ENCODE measurements at regions not wholly inside any gene's neighbourhood (a gene's known extent, or its start where the extent isn't known, plus 50 kb on each side); places are given as distances from the start of the nearest gene placed in this dataset.

DNA sequence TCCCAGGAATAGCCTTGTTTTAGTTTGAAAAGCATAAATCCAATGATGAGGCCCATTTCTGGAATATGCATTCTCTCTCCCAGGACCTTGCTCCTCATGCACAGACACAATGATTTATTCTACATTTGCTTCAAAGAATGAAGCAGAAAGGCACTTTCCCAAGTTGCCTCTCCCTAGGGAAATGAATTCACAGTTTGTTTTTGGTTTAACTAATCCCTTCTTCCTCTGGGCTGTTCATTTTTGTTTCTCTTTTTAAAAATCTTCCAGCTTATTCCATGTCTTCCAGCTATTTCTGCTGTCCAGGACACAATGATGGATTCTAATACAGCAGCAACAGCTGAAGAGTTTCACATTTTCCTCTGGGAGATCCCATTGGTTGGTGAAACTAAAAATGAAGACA, 1529.2 kb upstream of the TENM4 start:
- TF ChIP-seq, protein P1, sequence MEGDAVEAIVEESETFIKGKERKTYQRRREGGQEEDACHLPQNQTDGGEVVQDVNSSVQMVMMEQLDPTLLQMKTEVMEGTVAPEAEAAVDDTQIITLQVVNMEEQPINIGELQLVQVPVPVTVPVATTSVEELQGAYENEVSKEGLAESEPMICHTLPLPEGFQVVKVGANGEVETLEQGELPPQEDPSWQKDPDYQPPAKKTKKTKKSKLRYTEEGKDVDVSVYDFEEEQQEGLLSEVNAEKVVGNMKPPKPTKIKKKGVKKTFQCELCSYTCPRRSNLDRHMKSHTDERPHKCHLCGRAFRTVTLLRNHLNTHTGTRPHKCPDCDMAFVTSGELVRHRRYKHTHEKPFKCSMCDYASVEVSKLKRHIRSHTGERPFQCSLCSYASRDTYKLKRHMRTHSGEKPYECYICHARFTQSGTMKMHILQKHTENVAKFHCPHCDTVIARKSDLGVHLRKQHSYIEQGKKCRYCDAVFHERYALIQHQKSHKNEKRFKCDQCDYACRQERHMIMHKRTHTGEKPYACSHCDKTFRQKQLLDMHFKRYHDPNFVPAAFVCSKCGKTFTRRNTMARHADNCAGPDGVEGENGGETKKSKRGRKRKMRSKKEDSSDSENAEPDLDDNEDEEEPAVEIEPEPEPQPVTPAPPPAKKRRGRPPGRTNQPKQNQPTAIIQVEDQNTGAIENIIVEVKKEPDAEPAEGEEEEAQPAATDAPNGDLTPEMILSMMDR (IDR thresholded peaks at IDR 0.05; ENCODE audit: extremely low read depth, insufficient read depth, missing control alignments) = no peak
- in situ Hi-C loops (cut with MboI; ENCODE audit: low pct_unique_long_range_greater_than_20kb, low sequenced_read_pairs, unreplicated experiment) = no loop called here
- DNase-seq (ENCODE audit: low spot score) = no peak

DNA sequence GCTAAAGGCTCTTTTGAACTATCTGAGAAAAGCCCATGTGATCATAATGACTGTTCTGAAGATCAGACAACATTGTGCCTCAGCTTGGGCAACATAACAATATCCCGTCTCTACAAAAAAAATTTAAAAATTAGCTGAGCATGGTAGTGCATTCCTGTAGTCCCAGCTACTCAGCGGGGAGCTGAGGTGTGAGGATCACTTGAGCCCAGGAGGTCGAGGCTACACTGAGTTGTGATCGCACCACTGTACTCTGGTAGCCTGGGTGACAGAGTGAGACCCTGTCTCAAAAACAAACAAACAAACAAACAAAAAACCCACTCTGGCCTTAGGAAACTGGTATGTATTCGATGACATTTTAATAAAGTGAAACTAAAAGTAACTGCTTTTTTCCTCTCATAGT, 1526.8 kb upstream of the TENM4 start:
- DNase-seq (ENCODE audit: low spot score) = no peak
- TF ChIP-seq, protein P1 (IDR thresholded peaks at IDR 0.05; ENCODE audit: extremely low read depth, insufficient read depth, missing control alignments) = no peak
- in situ Hi-C loops (cut with MboI; ENCODE audit: low pct_unique_long_range_greater_than_20kb, low sequenced_read_pairs, unreplicated experiment) = no loop called here

DNA sequence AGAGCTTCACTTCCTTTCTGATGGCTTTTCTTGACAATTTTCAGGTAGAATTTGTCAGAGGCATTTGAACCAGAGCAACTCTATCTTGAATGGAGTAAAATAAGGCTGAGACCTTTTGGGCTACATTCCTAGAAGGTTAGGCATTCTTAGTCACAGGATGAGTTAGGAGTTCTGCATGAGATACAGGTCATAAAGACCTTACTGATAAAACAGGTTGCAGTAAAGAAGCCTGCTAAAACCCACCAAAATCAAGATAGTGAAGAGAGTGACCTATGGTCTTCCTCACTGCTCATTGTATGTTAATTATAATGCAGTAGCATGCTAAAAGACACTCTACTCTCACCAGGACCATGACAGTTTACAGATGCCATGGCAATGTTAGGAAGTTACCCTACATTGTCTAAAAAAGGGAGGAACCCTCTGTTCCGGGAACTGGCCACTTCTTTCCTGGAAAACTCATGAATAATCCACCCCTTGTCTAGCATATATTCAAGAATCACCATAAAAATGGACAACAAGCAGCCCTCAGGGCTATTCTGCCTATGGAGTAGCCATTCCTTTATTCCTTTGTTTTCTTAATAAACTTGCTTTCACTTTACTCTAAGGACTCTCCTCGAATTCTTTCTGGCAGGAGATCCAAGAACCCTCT, 1519.7 kb upstream of the TENM4 start:
- TF ChIP-seq, protein P1 (IDR thresholded peaks at IDR 0.05; ENCODE audit: extremely low read depth, insufficient read depth, missing control alignments) = no peak
- in situ Hi-C loops (cut with MboI; ENCODE audit: low pct_unique_long_range_greater_than_20kb, low sequenced_read_pairs, unreplicated experiment) = no loop called here
- no peak for DNase-seq (ENCODE audit: low spot score)

DNA sequence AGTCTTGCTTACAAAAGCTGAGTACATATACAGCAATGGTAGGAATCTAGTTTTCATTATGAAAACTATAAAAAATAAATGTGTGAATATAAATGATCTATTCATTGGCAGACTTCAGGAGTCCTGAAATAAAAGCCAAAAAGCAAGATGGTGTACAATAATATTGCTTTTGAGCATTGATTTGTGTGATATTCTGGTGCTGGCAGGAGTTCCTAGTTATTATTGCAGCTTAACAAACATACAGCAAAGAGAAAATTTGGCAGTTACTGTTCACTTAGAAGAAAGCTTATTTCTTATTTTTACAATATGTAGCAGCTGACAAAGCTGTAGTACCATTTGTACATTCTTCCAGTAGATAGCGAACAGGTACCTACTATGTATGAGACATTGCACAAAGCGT, 1518.9 kb upstream of the TENM4 start:
- no peak for DNase-seq (ENCODE audit: low spot score)
- in situ Hi-C loops (cut with MboI; ENCODE audit: low pct_unique_long_range_greater_than_20kb, low sequenced_read_pairs, unreplicated experiment) = no loop called here
- TF ChIP-seq, protein P1 (IDR thresholded peaks at IDR 0.05; ENCODE audit: extremely low read depth, insufficient read depth, missing control alignments) = no peak

DNA sequence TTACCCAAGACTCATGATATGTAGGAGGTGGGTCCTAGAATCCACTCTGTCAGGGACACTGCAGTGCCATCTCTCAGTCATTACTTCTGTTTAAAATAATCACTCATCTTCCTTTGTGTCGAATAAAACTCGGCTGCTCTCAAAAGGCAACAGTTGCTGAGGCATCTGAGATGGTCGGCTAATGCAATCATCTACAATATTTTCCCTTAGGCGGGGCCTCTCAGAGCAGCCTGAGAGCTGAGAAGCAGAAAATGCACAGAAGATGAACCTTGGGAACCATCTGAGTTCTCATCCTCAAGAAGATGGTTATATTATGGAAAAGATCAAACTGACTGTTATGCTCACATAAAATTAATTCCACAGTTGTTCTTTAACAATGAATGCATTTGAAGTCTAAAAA, 1518.2 kb upstream of the TENM4 start:
- TF ChIP-seq, protein P1 (IDR thresholded peaks at IDR 0.05; ENCODE audit: extremely low read depth, insufficient read depth, missing control alignments) = no peak
- in situ Hi-C loops (cut with MboI; ENCODE audit: low pct_unique_long_range_greater_than_20kb, low sequenced_read_pairs, unreplicated experiment) = no loop called here
- no peak for DNase-seq (ENCODE audit: low spot score)

DNA sequence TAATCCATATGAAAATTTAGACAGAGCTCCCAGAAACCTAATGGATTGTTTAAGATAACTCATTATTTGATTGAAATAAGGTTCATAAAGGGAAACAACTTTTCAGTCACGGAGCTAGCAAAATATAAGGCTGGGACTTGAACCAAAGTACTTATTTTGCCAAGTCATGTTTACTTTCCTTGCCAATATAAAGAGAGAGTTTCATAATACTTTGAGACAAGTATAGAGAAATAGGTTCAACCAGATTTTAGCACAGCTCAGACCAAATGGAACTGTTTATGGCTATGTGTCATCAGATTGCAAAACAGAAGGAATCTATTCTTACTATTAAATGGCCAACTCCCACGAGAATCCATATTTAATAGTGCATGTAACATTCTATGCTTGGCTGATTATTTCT, 1517.5 kb upstream of the TENM4 start:
- DNase-seq (ENCODE audit: low spot score) = no peak
- TF ChIP-seq, protein P1 (IDR thresholded peaks at IDR 0.05; ENCODE audit: extremely low read depth, insufficient read depth, missing control alignments) = no peak
- in situ Hi-C loops (cut with MboI; ENCODE audit: low pct_unique_long_range_greater_than_20kb, low sequenced_read_pairs, unreplicated experiment) = no loop called here

Data from GM13977 (cell line).